Memory B cell (primary cell): ENCODE measurements at regions not wholly inside any gene's neighbourhood (a gene's known extent, or its start where the extent isn't known, plus 50 kb on each side); places are given as distances from the start of the nearest gene placed in this dataset.

ENCODE experiments used
- ATAC-seq: fragments of 150-1000 bp; cut with Tn5 transposase; 2 replicates; pipeline ENCODE4 v1.10.0; 2021; ENCODE audit warnings: low read depth, mild to moderate bottlenecking, moderate library complexity
- DNase-seq, 2 donors: peaks; one replicate each; pipeline ENCODE4 v3.0.0; 2022; ENCODE audit warnings: low spot score in 2 of 2
- H3K27ac Mint-ChIP-seq: one replicate; pipeline ENCODE4 v1.8.0; 2022; ENCODE audit warnings: mild to moderate bottlenecking, moderate library complexity, mixed read lengths
- H3K27me3 Mint-ChIP-seq: one replicate; pipeline ENCODE4 v1.8.0; 2022; ENCODE audit warnings: mixed read lengths
- H3K36me3 Mint-ChIP-seq: one replicate; pipeline ENCODE4 v1.8.0; 2022; ENCODE audit warnings: mild to moderate bottlenecking, mixed read lengths
- H3K4me1 Mint-ChIP-seq: one replicate; pipeline ENCODE4 v1.8.0; 2022; ENCODE audit warnings: mixed read lengths
- H3K4me3 Mint-ChIP-seq: one replicate; pipeline ENCODE4 v1.8.0; 2022; ENCODE audit warnings: mild to moderate bottlenecking, moderate library complexity, mixed read lengths
- H3K9me3 Mint-ChIP-seq: one replicate; pipeline ENCODE4 v1.8.0; 2022; ENCODE audit warnings: mixed read lengths

DNA sequence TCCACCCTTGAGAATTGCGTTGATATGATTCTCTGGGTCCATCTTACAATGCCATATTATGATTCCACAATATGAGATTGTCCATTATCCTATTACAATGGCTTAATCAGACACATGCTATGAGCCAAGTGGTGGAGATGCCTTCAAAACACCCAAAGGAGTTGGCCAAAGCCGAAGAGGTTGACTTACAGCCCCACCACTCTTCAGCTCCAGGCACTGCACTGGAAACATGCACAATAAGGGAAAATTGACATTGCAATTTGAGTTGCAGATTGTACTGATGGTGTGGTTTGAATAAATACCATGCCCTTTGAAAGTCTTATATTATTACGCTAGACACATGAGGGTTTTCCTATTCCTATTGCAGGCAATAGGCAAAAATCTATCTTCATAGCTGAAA is 75.4 kb upstream of the TNFSF11 start:
- ATAC-seq (no peak), DNase-seq (no peak)
- no peaks in the 10 kb centered on the region for H3K27me3 Mint-ChIP-seq
- H3K4me3 Mint-ChIP-seq = no peak overlapping the region
- H3K27ac Mint-ChIP-seq = no peak overlapping the region
- H3K36me3 Mint-ChIP-seq = no peaks in the 10 kb centered on the region
- no peaks in the 10 kb centered on the region for H3K9me3 Mint-ChIP-seq
- peaks cover 3% of the 10 kb centered on the region for H3K4me1 Mint-ChIP-seq
